Neural cell (in vitro differentiated cells): ENCODE measurements at regions not wholly inside any gene's neighbourhood (a gene's known extent, or its start where the extent isn't known, plus 50 kb on each side); places are given as distances from the start of the nearest gene placed in this dataset.

Experiments
- H2AFZ ChIP-seq: fragments of 200-600, 300-800 bp; sonication (generic), shearing (Covaris generic); 2 replicates; pipeline ENCODE4 v1.6.0; 2014; ENCODE audit warnings: low read depth, mild to moderate bottlenecking, antibody characterized with exemption, low read length, moderate library complexity
- H3F3A ChIP-seq: fragments of 200-600 bp; shearing (Covaris generic); 2 replicates; pipeline ENCODE4 v1.6.1; 2016; ENCODE audit warnings: mild to moderate bottlenecking, moderate library complexity, mixed read lengths, antibody characterized with exemption, low read length; ENCODE audit not compliant: insufficient read depth, poor library complexity, severe bottlenecking
- H3K27ac ChIP-seq: fragments of 200-600, 300-800 bp; sonication (generic), shearing (Covaris generic); 2 replicates; pipeline ENCODE4 v1.5.1; 2014; ENCODE audit warnings: mild to moderate bottlenecking, low read length, moderate library complexity
- H3K27me3 ChIP-seq: fragments of 300-800, 200-600 bp; sonication (generic), shearing (Covaris generic); 2 replicates; pipeline ENCODE4 v1.6.0; 2014; ENCODE audit warnings: mild to moderate bottlenecking, low read depth, low read length, moderate library complexity; ENCODE audit not compliant: insufficient read depth
- H3K36me3 ChIP-seq: fragments of 300-800, 200-600 bp; sonication (generic), shearing (Covaris generic); 2 replicates; pipeline ENCODE4 v1.5.1; 2014; ENCODE audit warnings: mild to moderate bottlenecking, antibody characterized with exemption, low read length, moderate library complexity; ENCODE audit not compliant: insufficient read depth
- H3K4me2 ChIP-seq: fragments of 300-800, 200-600 bp; sonication (generic), shearing (Covaris generic); 2 replicates; pipeline ENCODE4 v1.6.0; 2014; ENCODE audit warnings: mild to moderate bottlenecking, low read length
- H3K4me3 ChIP-seq: fragments of 300-800, 200-600 bp; sonication (generic), shearing (Covaris generic); 2 replicates; pipeline ENCODE4 v1.5.1; 2014; ENCODE audit warnings: mild to moderate bottlenecking, low read length, moderate library complexity
- H3K79me2 ChIP-seq: fragments of 200-600 bp; shearing (Covaris generic); replicated peaks from 2 replicates; pipeline ENCODE4 v1.6.0; 2014; ENCODE audit warnings: mild to moderate bottlenecking, low read length, moderate library complexity; ENCODE audit not compliant: insufficient read depth
- H3K9ac ChIP-seq: fragments of 300-800, 200-600 bp; sonication (generic), shearing (Covaris generic); 2 replicates; pipeline ENCODE4 v1.6.1; 2016; ENCODE audit warnings: mild to moderate bottlenecking, low read length, mixed read lengths
- H3K9me2 ChIP-seq: fragments of 200-600 bp; shearing (Covaris generic); 2 replicates; pipeline ENCODE4 v1.6.1; 2016; ENCODE audit warnings: mild to moderate bottlenecking, low read length, mixed read lengths; ENCODE audit not compliant: insufficient read depth
- H3K9me3 ChIP-seq: fragments of 200-600, 300-800 bp; sonication (generic), shearing (Covaris generic); 2 replicates; pipeline ENCODE4 v1.6.1; 2016; ENCODE audit warnings: mild to moderate bottlenecking, mixed run types, low read length, moderate library complexity, mixed read lengths
- H4K20me1 ChIP-seq: fragments of 200-600 bp; shearing (Covaris generic); 2 replicates; pipeline ENCODE4 v1.6.1; 2016; ENCODE audit warnings: mild to moderate bottlenecking, mixed run types; ENCODE audit not compliant: insufficient read depth
- EP300 ChIP-seq: fragments of 450-650 bp; conservative IDR thresholded peaks from 2 replicates; pipeline ENCODE4 v1.6.1; 2014; ENCODE audit warnings: antibody characterized with exemption, mild to moderate bottlenecking, moderate library complexity; ENCODE audit not compliant: poor library complexity, severe bottlenecking
- EZH2 ChIP-seq: fragments of 200-600, 300-800 bp; shearing (Covaris generic), sonication (generic); IDR thresholded peaks from 2 replicates; pipeline ENCODE4 v1.6.1; 2014; ENCODE audit warnings: antibody characterized with exemption, low read length, borderline replicate concordance, mild to moderate bottlenecking; ENCODE audit not compliant: insufficient read depth, poor library complexity, severe bottlenecking
- MXI1 ChIP-seq: fragments of 450-650 bp; conservative IDR thresholded peaks from 2 replicates; pipeline ENCODE4 v1.6.1; 2014; ENCODE audit warnings: antibody characterized with exemption, mild to moderate bottlenecking; ENCODE audit not compliant: poor library complexity, severe bottlenecking
- POLR2AphosphoS5 ChIP-seq: IDR thresholded peaks from 2 replicates; pipeline ENCODE4 v1.6.1; 2012
- RAD21 ChIP-seq: fragments of 450-650 bp; conservative IDR thresholded peaks from 2 replicates; pipeline ENCODE4 v1.6.1; 2014; ENCODE audit warnings: antibody characterized with exemption, mild to moderate bottlenecking, moderate library complexity
- SMC3 ChIP-seq: fragments of 450-650 bp; conservative IDR thresholded peaks from 2 replicates; pipeline ENCODE4 v1.6.1; 2014; ENCODE audit warnings: antibody characterized with exemption, mild to moderate bottlenecking, moderate library complexity; ENCODE audit not compliant: poor library complexity
- TAF1 ChIP-seq: IDR thresholded peaks from 2 replicates; pipeline ENCODE4 v1.6.1; 2012; ENCODE audit warnings: low read depth
- TF ChIP-seq, protein P1 (sequence below): IDR thresholded peaks from 2 replicates; pipeline ENCODE4 v1.6.1; 2012; ENCODE audit warnings: borderline replicate concordance
- TF ChIP-seq, protein P2 (sequence below): fragments of 450-650 bp; IDR thresholded peaks from 2 replicates; pipeline ENCODE4 v1.5.1; 2014; ENCODE audit warnings: antibody characterized with exemption, mild to moderate bottlenecking, moderate library complexity; ENCODE audit not compliant: poor library complexity, severe bottlenecking

DNA sequence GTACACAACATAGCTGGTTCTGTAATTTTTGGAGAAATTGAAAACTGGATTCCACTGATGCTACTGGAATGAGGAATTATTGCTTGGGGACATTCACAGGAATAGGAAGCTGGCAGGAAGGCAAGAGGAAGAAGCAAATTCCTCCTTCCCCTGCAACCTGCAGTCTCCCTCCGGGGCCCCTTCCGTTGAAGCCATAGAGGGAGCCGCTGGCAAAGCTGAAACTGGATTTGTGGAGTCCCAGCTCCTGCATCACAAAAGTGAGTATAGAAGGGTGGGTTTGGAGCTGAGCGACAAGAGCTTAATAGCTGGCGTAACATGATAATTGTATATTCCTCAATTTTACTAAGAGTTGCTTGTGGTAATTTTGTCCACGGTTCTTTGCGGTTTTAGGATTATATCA is 190.8 kb downstream of the ADRA2A start:
- no peak overlapping the region for H3K27ac ChIP-seq
- TF ChIP-seq EZH2 = no peak
- TF ChIP-seq EP300 = no peak
- TF ChIP-seq TAF1 = no peak
- TF ChIP-seq SMC3 = no peak
- no peak for TF ChIP-seq RAD21
- no peak for TF ChIP-seq MXI1
- TF ChIP-seq, protein P1, sequence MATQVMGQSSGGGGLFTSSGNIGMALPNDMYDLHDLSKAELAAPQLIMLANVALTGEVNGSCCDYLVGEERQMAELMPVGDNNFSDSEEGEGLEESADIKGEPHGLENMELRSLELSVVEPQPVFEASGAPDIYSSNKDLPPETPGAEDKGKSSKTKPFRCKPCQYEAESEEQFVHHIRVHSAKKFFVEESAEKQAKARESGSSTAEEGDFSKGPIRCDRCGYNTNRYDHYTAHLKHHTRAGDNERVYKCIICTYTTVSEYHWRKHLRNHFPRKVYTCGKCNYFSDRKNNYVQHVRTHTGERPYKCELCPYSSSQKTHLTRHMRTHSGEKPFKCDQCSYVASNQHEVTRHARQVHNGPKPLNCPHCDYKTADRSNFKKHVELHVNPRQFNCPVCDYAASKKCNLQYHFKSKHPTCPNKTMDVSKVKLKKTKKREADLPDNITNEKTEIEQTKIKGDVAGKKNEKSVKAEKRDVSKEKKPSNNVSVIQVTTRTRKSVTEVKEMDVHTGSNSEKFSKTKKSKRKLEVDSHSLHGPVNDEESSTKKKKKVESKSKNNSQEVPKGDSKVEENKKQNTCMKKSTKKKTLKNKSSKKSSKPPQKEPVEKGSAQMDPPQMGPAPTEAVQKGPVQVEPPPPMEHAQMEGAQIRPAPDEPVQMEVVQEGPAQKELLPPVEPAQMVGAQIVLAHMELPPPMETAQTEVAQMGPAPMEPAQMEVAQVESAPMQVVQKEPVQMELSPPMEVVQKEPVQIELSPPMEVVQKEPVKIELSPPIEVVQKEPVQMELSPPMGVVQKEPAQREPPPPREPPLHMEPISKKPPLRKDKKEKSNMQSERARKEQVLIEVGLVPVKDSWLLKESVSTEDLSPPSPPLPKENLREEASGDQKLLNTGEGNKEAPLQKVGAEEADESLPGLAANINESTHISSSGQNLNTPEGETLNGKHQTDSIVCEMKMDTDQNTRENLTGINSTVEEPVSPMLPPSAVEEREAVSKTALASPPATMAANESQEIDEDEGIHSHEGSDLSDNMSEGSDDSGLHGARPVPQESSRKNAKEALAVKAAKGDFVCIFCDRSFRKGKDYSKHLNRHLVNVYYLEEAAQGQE = no peak
- TF ChIP-seq, protein P2, sequence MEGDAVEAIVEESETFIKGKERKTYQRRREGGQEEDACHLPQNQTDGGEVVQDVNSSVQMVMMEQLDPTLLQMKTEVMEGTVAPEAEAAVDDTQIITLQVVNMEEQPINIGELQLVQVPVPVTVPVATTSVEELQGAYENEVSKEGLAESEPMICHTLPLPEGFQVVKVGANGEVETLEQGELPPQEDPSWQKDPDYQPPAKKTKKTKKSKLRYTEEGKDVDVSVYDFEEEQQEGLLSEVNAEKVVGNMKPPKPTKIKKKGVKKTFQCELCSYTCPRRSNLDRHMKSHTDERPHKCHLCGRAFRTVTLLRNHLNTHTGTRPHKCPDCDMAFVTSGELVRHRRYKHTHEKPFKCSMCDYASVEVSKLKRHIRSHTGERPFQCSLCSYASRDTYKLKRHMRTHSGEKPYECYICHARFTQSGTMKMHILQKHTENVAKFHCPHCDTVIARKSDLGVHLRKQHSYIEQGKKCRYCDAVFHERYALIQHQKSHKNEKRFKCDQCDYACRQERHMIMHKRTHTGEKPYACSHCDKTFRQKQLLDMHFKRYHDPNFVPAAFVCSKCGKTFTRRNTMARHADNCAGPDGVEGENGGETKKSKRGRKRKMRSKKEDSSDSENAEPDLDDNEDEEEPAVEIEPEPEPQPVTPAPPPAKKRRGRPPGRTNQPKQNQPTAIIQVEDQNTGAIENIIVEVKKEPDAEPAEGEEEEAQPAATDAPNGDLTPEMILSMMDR = no peak
- no peak for TF ChIP-seq POLR2AphosphoS5
- H4K20me1 ChIP-seq = no peaks in the 10 kb centered on the region
- H3K9me2 ChIP-seq = no peaks in the 10 kb centered on the region
- no peak overlapping the region for H3K4me3 ChIP-seq
- H2AFZ ChIP-seq = no peak overlapping the region
- H3K36me3 ChIP-seq = no peaks in the 10 kb centered on the region
- H3K9me3 ChIP-seq = no peaks in the 10 kb centered on the region
- H3K4me2 ChIP-seq = no peak overlapping the region
- H3K79me2 ChIP-seq = no peaks in the 10 kb centered on the region
- no peaks in the 10 kb centered on the region for H3F3A ChIP-seq
- no peaks in the 10 kb centered on the region for H3K27me3 ChIP-seq
- H3K9ac ChIP-seq = no peak overlapping the region

DNA sequence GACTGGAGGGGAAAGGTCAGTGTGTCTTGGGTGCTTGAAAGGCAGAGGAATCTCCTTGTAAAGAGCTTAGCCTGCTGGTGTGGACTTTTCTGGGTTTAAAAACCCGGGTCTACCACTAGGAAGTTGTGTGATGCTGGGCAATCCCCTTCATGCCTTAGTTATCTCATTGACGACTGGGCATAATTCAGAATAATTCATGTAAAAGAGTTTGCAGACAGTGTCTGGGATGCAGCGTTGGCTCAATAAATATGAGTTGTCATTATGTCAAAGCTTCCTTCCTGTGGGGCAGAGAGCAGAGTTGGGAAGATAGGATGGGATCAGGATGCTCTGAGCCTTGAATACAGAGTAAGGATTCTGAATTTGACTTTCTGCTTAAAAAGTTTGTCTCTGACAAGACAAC is 196.4 kb downstream of the ADRA2A start:
- H3K4me3 ChIP-seq = no peak overlapping the region
- H4K20me1 ChIP-seq = no peaks in the 10 kb centered on the region
- no peaks in the 10 kb centered on the region for H3K36me3 ChIP-seq
- no peak overlapping the region for H3K27ac ChIP-seq
- no peaks in the 10 kb centered on the region for H3K9me3 ChIP-seq
- H3K79me2 ChIP-seq = no peaks in the 10 kb centered on the region
- no peaks in the 10 kb centered on the region for H3K27me3 ChIP-seq
- H3K4me2 ChIP-seq = no peak overlapping the region
- H3F3A ChIP-seq = no peaks in the 10 kb centered on the region
- no peak overlapping the region for H2AFZ ChIP-seq
- H3K9me2 ChIP-seq = no peaks in the 10 kb centered on the region
- no peak for TF ChIP-seq EP300
- no peak overlapping the region for H3K9ac ChIP-seq

DNA sequence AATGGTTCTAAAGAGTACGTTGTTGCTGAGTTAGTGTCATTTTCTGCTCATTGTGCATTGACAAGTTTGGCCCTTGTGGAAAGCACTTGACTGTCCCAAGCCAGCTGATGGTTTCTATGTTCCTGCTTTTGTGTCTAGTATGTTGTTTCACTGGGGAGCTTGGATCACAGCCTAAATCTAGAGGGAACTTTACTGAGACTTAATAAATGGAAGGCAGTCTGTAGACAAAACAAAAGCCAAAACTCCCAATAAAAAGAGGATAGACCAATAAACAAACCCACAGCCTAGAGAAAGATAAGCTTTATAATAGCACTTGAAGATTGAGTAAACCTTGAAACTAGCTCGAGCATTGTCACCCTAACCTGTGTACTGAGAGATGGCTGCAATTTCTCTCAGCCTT is 196.8 kb downstream of the ADRA2A start:
- H3K27ac ChIP-seq = no peak overlapping the region
- TF ChIP-seq EZH2 (no peak), TAF1 (no peak), POLR2AphosphoS5 (no peak), EP300 (no peak), SMC3 (no peak), MXI1 (no peak), RAD21 (no peak)
- TF ChIP-seq, protein P1 = no peak
- TF ChIP-seq, protein P2 = no peak
- H3K79me2 ChIP-seq = no peaks in the 10 kb centered on the region
- no peak overlapping the region for H2AFZ ChIP-seq
- no peaks in the 10 kb centered on the region for H3K9me2 ChIP-seq
- H3K4me2 ChIP-seq = no peak overlapping the region
- no peaks in the 10 kb centered on the region for H3F3A ChIP-seq
- no peak overlapping the region for H3K9ac ChIP-seq
- H3K4me3 ChIP-seq = no peak overlapping the region
- H4K20me1 ChIP-seq = no peaks in the 10 kb centered on the region
- H3K9me3 ChIP-seq = no peaks in the 10 kb centered on the region
- no peaks in the 10 kb centered on the region for H3K36me3 ChIP-seq
- no peaks in the 10 kb centered on the region for H3K27me3 ChIP-seq
